Left ventricle myocardium inferior (tissue), 1 donor: ENCODE measurements at regions not wholly inside any gene's neighbourhood (a gene's known extent, or its start where the extent isn't known, plus 50 kb on each side); places are given as distances from the start of the nearest gene placed in this dataset.

Experiments
- DNase-seq: peaks from one replicate; pipeline ENCODE4 v3.0.0-alpha.2; 2020
- H3K27ac ChIP-seq: fragments of 200-600 bp; replicated peaks from 2 replicates; pipeline ENCODE4 v1.8.0; 2021
- H3K27me3 ChIP-seq: fragments of 200-600 bp; 2 replicates; pipeline ENCODE4 v1.8.0; 2021; ENCODE audit warnings: low read depth
- H3K36me3 ChIP-seq: fragments of 200-600 bp; 2 replicates; pipeline ENCODE4 v1.8.0; 2021
- H3K4me1 ChIP-seq: fragments of 200-600 bp; 2 replicates; pipeline ENCODE4 v1.8.0; 2021
- H3K4me3 ChIP-seq: fragments of 200-600 bp; 2 replicates; pipeline ENCODE4 v1.8.0; 2021; ENCODE audit warnings: mild to moderate bottlenecking, moderate library complexity
- H3K9me3 ChIP-seq: fragments of 200-600 bp; replicated peaks from 2 replicates; pipeline ENCODE4 v1.8.0; 2021
- intact Hi-C: fragments of 100-400 bp; cut with micrococcal nuclease; formaldehyde crosslinking; loops from one replicate; pipeline ENCODE4 v1.11.0; 2022
- TF ChIP-seq, protein P1 (sequence below): fragments of 200-600 bp; IDR thresholded peaks from 2 replicates; pipeline ENCODE4 v1.8.0; 2021; ENCODE audit warnings: antibody characterized with exemption, mild to moderate bottlenecking, borderline replicate concordance
- donor health status: DM: no; HTN: yes; CAD: no; lungs with severe emphysema.

DNA sequence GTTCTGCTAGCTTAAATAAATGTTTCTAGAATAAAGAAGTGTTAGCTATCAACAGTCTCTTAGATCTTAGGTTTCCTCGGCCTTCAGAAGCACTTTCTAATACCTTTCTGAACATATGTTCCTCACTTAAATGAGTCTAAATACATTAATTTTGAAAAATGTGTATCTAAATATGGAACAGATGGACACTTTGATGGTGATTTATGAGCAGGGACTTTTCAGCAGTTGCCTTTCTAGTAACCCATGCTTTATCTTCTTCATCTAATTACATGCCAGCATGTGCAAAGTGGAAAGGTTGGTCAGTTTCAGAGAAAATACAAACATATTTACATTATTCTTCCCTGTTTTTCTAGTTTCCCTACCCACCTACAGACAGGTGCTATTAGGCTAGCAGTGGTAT is 797.0 kb upstream of the CHAC2 start:
- Histone ChIP-seq H3K36me3 (no peaks in the 10 kb centered on the region), H3K27me3 (no peaks in the 10 kb centered on the region), H3K9me3 (no peaks in the 10 kb centered on the region), H3K4me3 (no peak overlapping the region), H3K27ac (no peak overlapping the region), H3K4me1 (no peaks in the 10 kb centered on the region)
- TF ChIP-seq, protein P1, sequence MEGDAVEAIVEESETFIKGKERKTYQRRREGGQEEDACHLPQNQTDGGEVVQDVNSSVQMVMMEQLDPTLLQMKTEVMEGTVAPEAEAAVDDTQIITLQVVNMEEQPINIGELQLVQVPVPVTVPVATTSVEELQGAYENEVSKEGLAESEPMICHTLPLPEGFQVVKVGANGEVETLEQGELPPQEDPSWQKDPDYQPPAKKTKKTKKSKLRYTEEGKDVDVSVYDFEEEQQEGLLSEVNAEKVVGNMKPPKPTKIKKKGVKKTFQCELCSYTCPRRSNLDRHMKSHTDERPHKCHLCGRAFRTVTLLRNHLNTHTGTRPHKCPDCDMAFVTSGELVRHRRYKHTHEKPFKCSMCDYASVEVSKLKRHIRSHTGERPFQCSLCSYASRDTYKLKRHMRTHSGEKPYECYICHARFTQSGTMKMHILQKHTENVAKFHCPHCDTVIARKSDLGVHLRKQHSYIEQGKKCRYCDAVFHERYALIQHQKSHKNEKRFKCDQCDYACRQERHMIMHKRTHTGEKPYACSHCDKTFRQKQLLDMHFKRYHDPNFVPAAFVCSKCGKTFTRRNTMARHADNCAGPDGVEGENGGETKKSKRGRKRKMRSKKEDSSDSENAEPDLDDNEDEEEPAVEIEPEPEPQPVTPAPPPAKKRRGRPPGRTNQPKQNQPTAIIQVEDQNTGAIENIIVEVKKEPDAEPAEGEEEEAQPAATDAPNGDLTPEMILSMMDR = no peak
- intact Hi-C loops = no loop called here
- no peak for DNase-seq

- DNase-seq = no peak
- Histone ChIP-seq H3K9me3 (no peaks in the 10 kb centered on the region), H3K4me1 (no peaks in the 10 kb centered on the region), H3K27me3 (no peaks in the 10 kb centered on the region), H3K4me3 (no peak overlapping the region), H3K36me3 (no peaks in the 10 kb centered on the region), H3K27ac (no peak overlapping the region)
- TF ChIP-seq, protein P1 = no peak
- intact Hi-C loops = no loop called here
Observed at GRCh38 chr2:52968043-52968442, 799.6 kb upstream of the CHAC2 start.

GRCh38 chr2:52964916-52965530 is 802.6 kb upstream of the CHAC2 start:
- Histone ChIP-seq H3K4me1 (no peaks in the 10 kb centered on the region), H3K36me3 (no peaks in the 10 kb centered on the region), H3K27ac (no peak overlapping the region), H3K4me3 (no peak overlapping the region), H3K9me3 (no peaks in the 10 kb centered on the region), H3K27me3 (no peaks in the 10 kb centered on the region)
- no peak for DNase-seq
- intact Hi-C loops = no loop called here
- TF ChIP-seq, protein P1 = no peak

DNA sequence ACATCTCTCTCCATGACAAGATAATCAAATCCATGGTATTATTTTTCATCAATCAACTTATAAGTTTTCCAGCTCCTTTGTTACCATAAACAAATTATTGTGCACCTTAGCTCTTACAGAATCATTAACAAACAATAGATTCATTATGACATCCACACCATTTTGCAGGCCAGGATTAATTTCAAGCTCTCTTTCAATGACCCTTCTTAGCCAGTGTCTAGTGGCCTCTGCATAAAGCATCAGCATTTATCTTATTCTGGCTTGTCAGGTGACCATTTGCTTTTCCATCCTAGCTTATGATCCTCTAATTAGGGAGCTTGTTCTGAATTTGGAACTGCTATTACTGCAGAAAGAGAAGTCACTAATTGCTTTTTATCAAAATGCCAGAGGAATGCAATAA is 806.2 kb upstream of the CHAC2 start:
- TF ChIP-seq, protein P1 = no peak
- Histone ChIP-seq H3K36me3 (no peaks in the 10 kb centered on the region), H3K27me3 (no peaks in the 10 kb centered on the region), H3K4me3 (no peak overlapping the region), H3K9me3 (no peaks in the 10 kb centered on the region), H3K27ac (no peak overlapping the region), H3K4me1 (no peaks in the 10 kb centered on the region)
- DNase-seq = no peak
- intact Hi-C loops = no loop called here

- Histone ChIP-seq H3K4me1 (no peaks in the 10 kb centered on the region), H3K4me3 (no peak overlapping the region), H3K36me3 (no peaks in the 10 kb centered on the region), H3K27ac (no peak overlapping the region), H3K9me3 (no peaks in the 10 kb centered on the region), H3K27me3 (no peaks in the 10 kb centered on the region)
- DNase-seq = no peak
- intact Hi-C loops = no loop called here
- TF ChIP-seq, protein P1 = no peak
Observed at GRCh38 chr2:52960881-52961280, 806.7 kb upstream of the CHAC2 start.
